Adrenal gland (tissue), 9 donors: ENCODE measurements at regions not wholly inside any gene's neighbourhood (a gene's known extent, or its start where the extent isn't known, plus 50 kb on each side); places are given as distances from the start of the nearest gene placed in this dataset.

Experiments used
- DNase-seq, 7 donors: peaks; one replicate each; pipeline ENCODE4 v3.0.0-alpha.2; 2019 to 2020
- H3K27ac ChIP-seq, 5 donors: fragments of 200-600 bp; sonication (generic) in 4 of 5; 1 replicate in 3 of 5; 2 replicates in 2 of 5; pipeline versions ENCODE4 v1.5.1 to v1.8.0; 2016 to 2020; ENCODE audit warnings: mild to moderate bottlenecking in 1 of 5
- H3K27me3 ChIP-seq: fragments of 200-600 bp; 2 replicates; pipeline ENCODE4 v1.8.0; 2021
- H3K36me3 ChIP-seq, 2 donors: fragments of 200-600 bp; replicated peaks in 1 of 2; 1 replicate in 1 of 2; 2 replicates in 1 of 2; pipeline versions ENCODE4 v1.5.1 to v1.8.0; 2018 to 2022
- H3K4me1 ChIP-seq, 2 donors: fragments of 200-600 bp; replicated peaks in 1 of 2; 1 replicate in 1 of 2; 2 replicates in 1 of 2; pipeline versions ENCODE4 v1.5.1 to v1.8.0; 2018 to 2021
- H3K4me3 ChIP-seq, 4 donors: fragments of 200-600 bp; sonication (generic) in 3 of 4; one replicate each; pipeline ENCODE4 v1.5.1; 2016 to 2018
- H3K9me3 ChIP-seq, 3 donors: fragments of 200-600 bp; sonication (generic) in 1 of 3; replicated peaks in 1 of 3; 1 replicate in 2 of 3; 2 replicates in 1 of 3; pipeline versions ENCODE4 v1.5.1 to v1.8.0; 2016 to 2021
- CTCF ChIP-seq, 6 experiments: fragments of 450-650 bp in 4 of 6; fragments of 200-600 bp in 2 of 6; sonication (generic) in 1 of 6; IDR thresholded peaks; 1 replicate in 5 of 6; 2 replicates in 1 of 6; pipeline versions ENCODE4 v1.5.1 to v1.8.0; 2016 to 2021; ENCODE audit warnings: antibody characterized with exemption in 6 of 6, mild to moderate bottlenecking in 2 of 6, moderate library complexity in 1 of 6
- POLR2A ChIP-seq, 2 donors: fragments of 450-650 bp; IDR thresholded peaks; one replicate each; pipeline ENCODE4 v1.6.1; 2017; ENCODE audit warnings: antibody characterized with exemption in 2 of 2, mild to moderate bottlenecking in 2 of 2, moderate library complexity in 1 of 2
- WGBS, 4 donors: extraction: QIAGEN DNeasy Blood & Tissue Kit in 2 of 4; methylation state at CpG; one replicate each; pipeline versions ENCODE4 v1.1.5 to v1.1.7; 2013 to 2017; 5-methylcytosine and 5-hydroxymethylcytosine counted together
- intact Hi-C, 2 donors: fragments of 100-400 bp; cut with DNase I; formaldehyde crosslinking; loops; one replicate each; pipeline versions ENCODE4 v1.14.1 to v1.15.0; 2022 to 2023
- donor health status: healthy with polysubstance abuse.
- donor health status: Bipolar disorder and iron deficiency.
- donor health status: DM: yes; HTN: yes; CAD: no.
- donor health status: DM: no; HTN: no; CAD: no.
- donor health status: DM: no; HTN: no; CAD: no.

GRCh38 chr13:40247845-40248244 lies 418.6 kb downstream of the FOXO1 start:
- Histone ChIP-seq H3K27ac (no peak overlapping the region), H3K36me3 (no peaks in the 10 kb centered on the region), H3K9me3 (no peaks in the 10 kb centered on the region), H3K4me3 (no peak overlapping the region), H3K27me3 (no peaks in the 10 kb centered on the region), H3K4me1 (peaks cover 5 to 16% of the 10 kb centered on the region in 2 donors)
- TF ChIP-seq CTCF (IDR thresholded peaks at IDR 0.05) (no peak), POLR2A (IDR thresholded peaks at IDR 0.05) (no peak)
- no peak for DNase-seq
- intact Hi-C loops: no loop called here

- no peak for DNase-seq
- H3K4me3 ChIP-seq: no peak overlapping the region
- WGBS, 4 donors: 25 to 72% (median 55%) methylated on average over 1 of the region's 1 CpG
- intact Hi-C loops: no loop called here
- TF ChIP-seq CTCF (IDR thresholded peaks at IDR 0.05): no peak
- no peak for TF ChIP-seq POLR2A (IDR thresholded peaks at IDR 0.05)
- peaks cover 5 to 22% of the 10 kb centered on the region in 2 donors for H3K4me1 ChIP-seq
- peak overlapping the region in 2 of 5 donors; percentile 26 to 32 for H3K27ac ChIP-seq
- H3K27me3 ChIP-seq: no peaks in the 10 kb centered on the region
- H3K9me3 ChIP-seq: no peaks in the 10 kb centered on the region
- no peaks in the 10 kb centered on the region for H3K36me3 ChIP-seq
These were observed 415.0 kb downstream of the FOXO1 start for GRCh38 chr13:40251343-40252032.

DNA sequence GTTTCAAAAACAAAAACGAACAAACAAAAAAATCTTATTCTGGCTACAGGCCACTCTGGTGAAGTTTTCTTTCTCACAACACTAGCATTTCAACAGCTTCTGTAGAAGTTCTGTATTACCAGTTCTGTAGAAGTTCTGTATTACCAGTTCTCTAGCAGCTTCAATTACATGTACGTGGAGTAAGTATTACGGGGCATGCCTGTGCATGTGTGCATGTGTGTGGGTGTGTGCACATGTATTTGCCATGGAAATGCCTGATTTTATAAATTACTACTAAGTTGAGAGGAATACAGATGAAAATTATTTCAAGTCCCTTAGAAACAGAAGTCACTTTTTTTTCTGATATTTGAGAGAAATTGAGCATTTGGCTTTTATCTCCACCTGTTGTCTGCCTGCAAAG lies 414.2 kb downstream of the FOXO1 start:
- Histone ChIP-seq H3K27ac (peak overlapping the region in 2 of 5 donors; percentile 26 to 33), H3K36me3 (no peaks in the 10 kb centered on the region), H3K4me3 (peak overlapping the region in 1 of 4 donors; percentile 3), H3K9me3 (no peaks in the 10 kb centered on the region), H3K4me1 (peaks cover 5 to 22% of the 10 kb centered on the region in 2 donors), H3K27me3 (no peaks in the 10 kb centered on the region)
- no peak for DNase-seq
- TF ChIP-seq CTCF (IDR thresholded peaks at IDR 0.05): no peak
- no peak for TF ChIP-seq POLR2A (IDR thresholded peaks at IDR 0.05)
- 85 to 91% (median 86%) methylated on average over 3 of the region's 3 CpGs for WGBS, 4 donors
- intact Hi-C loops: no loop called here

DNA sequence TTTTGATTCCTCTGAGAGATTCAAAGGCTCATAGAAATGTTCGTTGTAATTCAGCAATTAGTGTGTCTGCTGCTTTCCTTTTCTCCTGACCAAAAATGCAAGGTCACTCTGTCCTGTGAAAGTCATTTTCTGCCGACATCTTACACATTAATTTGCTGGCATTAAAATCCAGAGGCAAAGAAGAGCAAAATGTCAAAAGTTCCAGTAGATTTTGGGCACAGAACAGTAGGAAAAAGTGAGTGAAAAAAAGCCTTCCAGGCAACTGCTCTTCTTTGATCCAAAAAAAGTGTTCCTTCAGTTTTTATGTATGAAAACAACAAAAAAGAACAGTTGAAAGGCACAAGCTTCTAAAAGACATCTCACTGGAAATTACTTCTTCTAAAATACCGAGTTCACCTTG lies 413.8 kb downstream of the FOXO1 start:
- DNase-seq: no peak

More for the DNA sequence above, 413.8 kb downstream of the FOXO1 start:
- Histone ChIP-seq H3K9me3 (no peaks in the 10 kb centered on the region), H3K4me3 (peak overlapping the region in 1 of 4 donors; percentile 3), H3K4me1 (peaks cover 5 to 22% of the 10 kb centered on the region in 2 donors), H3K27ac (peak overlapping the region in 1 of 5 donors; percentile 33), H3K36me3 (no peaks in the 10 kb centered on the region), H3K27me3 (no peaks in the 10 kb centered on the region)
- intact Hi-C loops: no loop called here
- TF ChIP-seq POLR2A (IDR thresholded peaks at IDR 0.05) (no peak), CTCF (IDR thresholded peaks at IDR 0.05) (no peak)
- 40 to 48% (median 43%) methylated on average over 3 of the region's 3 CpGs for WGBS, 4 donors
